ENCODE measurements at regions not wholly inside any gene's neighbourhood (a gene's known extent, or its start where the extent isn't known, plus 50 kb on each side); places are given as distances from the start of the nearest gene placed in this dataset.

DNA sequence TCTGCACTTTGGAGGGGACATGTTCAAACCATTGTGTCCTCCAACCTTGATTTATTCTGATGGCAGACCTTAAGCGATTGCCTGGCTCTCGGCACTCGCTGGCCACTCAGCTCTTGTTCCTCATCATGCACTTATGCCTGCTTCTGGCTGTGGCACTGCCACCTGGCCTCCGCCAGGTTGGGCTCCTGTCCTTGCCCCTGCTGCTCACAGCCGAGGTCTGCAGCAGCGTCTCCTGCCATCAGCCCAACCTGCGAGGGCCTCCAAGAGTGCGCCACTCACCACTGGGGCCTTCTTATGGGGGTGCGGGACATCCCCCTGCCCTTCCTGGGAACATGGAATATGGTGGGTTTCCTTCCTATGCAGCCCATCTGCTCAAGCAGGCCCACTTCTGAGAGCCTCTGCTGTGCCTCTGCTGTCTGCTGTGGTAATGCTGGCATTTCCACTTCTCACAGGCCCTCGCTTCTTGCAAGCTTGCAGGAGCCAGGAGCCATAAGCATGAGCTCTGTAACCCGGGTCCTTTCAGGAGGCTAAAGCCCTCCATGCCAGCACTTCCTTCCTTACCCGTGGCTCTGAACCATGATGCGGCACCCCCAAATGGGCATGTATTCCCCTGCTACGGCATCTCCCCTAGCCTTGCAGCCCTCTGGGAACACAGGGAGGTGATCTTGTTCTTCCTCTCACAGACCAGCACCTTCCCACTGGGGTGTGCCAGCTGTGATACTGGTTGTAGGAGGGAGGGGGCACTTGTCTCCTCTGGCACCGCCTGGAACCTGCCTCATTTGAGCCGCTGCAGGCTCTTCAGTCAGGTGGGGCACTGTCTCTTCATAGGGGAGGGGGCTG lies 58.6 kb upstream of the HS6ST1 start:
- no peak for ATAC-seq (ENCODE audit: low read depth in 2 of 2)
- H3K27ac Mint-ChIP-seq, result no peak overlapping the region
- no peaks in the 10 kb centered on the region for H3K9me3 ChIP-seq (ENCODE audit: control insufficient read depth in 2 of 2, low read length in 2 of 2)
- H3K4me1 ChIP-seq (ENCODE audit: control insufficient read depth, insufficient read depth, low read length, poor library complexity, severe bottlenecking), result no peaks in the 10 kb centered on the region
- H3K27me3 ChIP-seq (ENCODE audit: control insufficient read depth, insufficient read depth, low read length), result no peaks in the 10 kb centered on the region
- no peak overlapping the region for H3K4me3 Mint-ChIP-seq
- H3K36me3 Mint-ChIP-seq, result no peaks in the 10 kb centered on the region
- no peak overlapping the region for H3K27ac ChIP-seq (ENCODE audit: insufficient read depth, low read length, poor library complexity, severe bottlenecking)
- no peak for DNase-seq
- H3K27me3 Mint-ChIP-seq, result no peaks in the 10 kb centered on the region
- no peak overlapping the region for H3K4me3 ChIP-seq (ENCODE audit: low read depth, low read length)
- peaks cover 0 to 2% (median 0%) of the 10 kb centered on the region in 7 donors for H3K9me3 Mint-ChIP-seq
- peaks cover 0 to 2% (median 0%) of the 10 kb centered on the region in 4 donors for H3K4me1 Mint-ChIP-seq
- no peaks in the 10 kb centered on the region for H3K36me3 ChIP-seq (ENCODE audit: control insufficient read depth, insufficient read depth, low read length)

DNA sequence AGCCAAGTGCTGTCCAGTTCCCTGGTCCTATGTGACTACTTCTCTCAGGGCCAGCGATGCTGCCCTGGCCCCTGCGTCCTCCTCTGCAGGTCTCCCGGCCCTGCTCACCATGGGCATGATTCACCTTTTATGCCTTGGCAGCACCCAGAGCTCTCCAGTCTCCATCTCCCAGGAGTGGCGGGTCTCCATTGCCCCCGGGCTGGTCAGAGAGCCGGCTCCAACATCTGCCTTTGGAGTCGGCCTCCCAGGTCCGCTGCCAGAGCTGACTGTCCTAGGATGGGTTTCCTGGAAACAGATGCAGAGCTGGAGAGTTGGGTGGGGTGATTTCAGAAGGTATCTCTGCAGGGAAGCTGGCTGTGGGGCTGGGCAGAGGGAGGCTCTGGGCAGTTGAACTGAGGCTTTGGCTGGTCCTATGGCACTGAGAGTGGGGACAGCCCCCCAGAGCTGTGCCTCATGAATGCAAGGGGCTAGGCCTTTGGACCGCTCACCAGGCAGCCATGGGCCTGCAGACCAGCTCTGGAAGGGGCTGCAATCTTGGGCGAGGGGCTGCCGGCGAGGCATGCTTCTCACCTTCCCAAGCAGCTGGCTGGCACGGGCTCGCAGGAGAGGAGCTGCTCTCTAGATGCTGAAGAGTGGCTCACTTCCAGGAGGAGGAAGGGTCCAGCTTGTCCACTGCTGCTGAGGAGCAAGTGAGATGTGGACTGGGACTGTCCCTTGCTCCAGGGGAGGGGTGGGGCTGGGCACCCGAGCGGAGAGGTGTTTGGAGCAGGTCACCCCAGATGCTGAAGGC lies 59.8 kb upstream of the HS6ST1 start:
- no peak for ATAC-seq (ENCODE audit: low read depth in 2 of 2)
- no peak overlapping the region for H3K4me3 Mint-ChIP-seq
- no peak for DNase-seq
- no peaks in the 10 kb centered on the region for H3K36me3 Mint-ChIP-seq
- no peaks in the 10 kb centered on the region for H3K9me3 ChIP-seq (ENCODE audit: control insufficient read depth in 2 of 2, low read length in 2 of 2)
- no peaks in the 10 kb centered on the region for H3K27me3 Mint-ChIP-seq
- H3K4me3 ChIP-seq (ENCODE audit: low read depth, low read length), result no peak overlapping the region
- H3K27ac ChIP-seq (ENCODE audit: insufficient read depth, low read length, poor library complexity, severe bottlenecking), result no peak overlapping the region
- H3K4me1 Mint-ChIP-seq, result no peaks in the 10 kb centered on the region
- no peaks in the 10 kb centered on the region for H3K4me1 ChIP-seq (ENCODE audit: control insufficient read depth, insufficient read depth, low read length, poor library complexity, severe bottlenecking)
- no peaks in the 10 kb centered on the region for H3K9me3 Mint-ChIP-seq
- H3K27me3 ChIP-seq (ENCODE audit: control insufficient read depth, insufficient read depth, low read length), result no peaks in the 10 kb centered on the region
- H3K36me3 ChIP-seq (ENCODE audit: control insufficient read depth, insufficient read depth, low read length), result no peaks in the 10 kb centered on the region
- no peak overlapping the region for H3K27ac Mint-ChIP-seq

DNA sequence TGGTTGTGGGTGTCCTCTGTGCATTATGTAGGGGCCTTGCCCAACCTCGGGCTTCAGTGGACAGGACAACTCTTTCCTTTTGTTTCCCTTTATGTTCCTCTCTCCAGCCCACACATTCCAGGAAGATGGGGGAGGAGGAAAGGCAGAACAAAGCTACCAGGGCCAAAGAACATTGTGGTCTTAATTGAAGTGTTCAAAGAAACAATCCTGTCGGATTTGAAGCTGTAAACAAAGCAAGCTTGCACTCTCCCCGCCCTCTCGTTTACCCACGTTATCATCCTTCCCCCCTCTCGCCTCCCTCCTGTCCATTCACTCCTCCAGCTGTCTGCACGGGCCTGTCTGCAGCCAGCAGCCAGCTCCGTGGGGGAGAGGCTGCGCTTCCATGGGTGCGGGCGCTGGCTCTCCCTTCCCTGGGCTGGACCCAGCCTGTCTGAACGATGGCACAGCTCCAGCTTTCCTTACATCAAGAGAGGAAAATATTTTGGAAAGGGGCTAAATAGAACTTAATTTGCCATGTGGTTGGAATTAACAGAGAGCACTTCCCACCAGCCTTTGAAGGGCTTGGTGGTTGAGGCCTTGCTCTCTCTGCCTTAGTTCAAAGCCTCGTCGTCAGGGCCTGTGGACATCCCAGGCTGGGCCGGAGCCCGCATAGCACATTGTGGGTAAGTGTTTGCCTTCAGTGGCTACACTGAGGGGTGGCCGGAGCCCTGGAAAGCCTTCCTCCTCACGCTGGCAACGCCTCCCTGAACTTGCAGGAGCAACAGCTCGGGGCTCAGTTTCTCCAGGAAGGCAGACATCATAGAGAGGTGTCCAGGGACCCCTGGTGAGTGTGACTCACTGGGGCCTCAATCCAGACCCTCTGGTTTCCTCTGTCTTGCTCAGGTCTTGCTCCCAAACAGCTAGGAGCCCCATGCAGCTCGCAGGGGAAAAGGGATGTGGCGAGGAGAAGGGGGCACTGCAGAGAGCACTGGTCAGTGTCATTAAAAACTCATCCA lies 60.6 kb upstream of the HS6ST1 start:
- Mint-ChIP-seq H3K9me3 (no peaks in the 10 kb centered on the region), H3K27me3 (no peaks in the 10 kb centered on the region), H3K36me3 (no peaks in the 10 kb centered on the region), H3K4me3 (no peak overlapping the region), H3K27ac (no peak overlapping the region), H3K4me1 (no peaks in the 10 kb centered on the region)
- ATAC-seq (ENCODE audit: low read depth in 2 of 2), result no peak
- no peak for DNase-seq
- Histone ChIP-seq H3K36me3 (ENCODE audit: control insufficient read depth, insufficient read depth, low read length) (no peaks in the 10 kb centered on the region), H3K27me3 (ENCODE audit: control insufficient read depth, insufficient read depth, low read length) (no peaks in the 10 kb centered on the region), H3K4me1 (ENCODE audit: control insufficient read depth, insufficient read depth, low read length, poor library complexity, severe bottlenecking) (no peaks in the 10 kb centered on the region), H3K9me3 (ENCODE audit: control insufficient read depth in 2 of 2, low read length in 2 of 2) (no peaks in the 10 kb centered on the region), H3K27ac (ENCODE audit: insufficient read depth, low read length, poor library complexity, severe bottlenecking) (no peak overlapping the region), H3K4me3 (ENCODE audit: low read depth, low read length) (no peak overlapping the region)

DNA sequence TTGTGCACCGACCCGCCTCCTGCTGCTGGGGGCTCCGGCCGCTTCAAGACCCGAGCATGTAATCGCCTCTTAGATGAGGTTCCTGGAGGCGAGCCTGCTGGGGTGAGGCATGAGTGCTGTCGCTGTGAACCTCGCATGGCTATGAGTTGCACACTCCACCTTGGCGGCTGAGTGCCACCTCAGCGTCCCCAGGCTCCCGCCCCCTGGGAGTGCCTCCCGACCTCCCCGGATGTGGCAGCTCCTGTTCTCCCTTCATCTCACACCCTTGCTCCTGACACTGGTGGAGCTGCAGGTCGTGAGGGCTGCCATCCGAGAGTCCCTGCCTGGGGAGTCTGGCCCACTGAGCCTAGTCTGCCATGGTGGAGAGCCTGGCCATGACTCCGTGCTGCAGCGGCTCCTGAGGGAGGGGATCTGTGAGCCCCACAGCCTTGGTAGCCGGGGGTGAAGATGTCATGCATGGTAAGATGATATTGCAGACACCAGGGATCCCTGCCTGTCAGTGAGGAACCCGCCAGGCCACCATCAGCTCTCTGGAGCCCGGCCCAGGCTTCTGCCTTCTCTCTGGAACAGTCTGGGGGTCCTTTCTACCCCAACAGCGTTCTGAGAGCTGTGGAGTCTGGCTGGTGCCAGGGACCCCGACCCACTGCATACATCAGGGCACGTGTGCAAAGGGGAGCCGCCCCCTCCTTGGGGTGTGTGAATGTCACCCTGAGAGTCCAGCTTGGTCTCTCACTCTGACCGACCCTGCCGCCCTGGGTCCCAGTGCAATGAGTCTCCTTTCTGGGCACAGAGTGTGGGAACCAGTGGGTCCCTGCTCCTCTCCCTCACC lies 61.6 kb upstream of the HS6ST1 start:
- no peak overlapping the region for H3K27ac Mint-ChIP-seq
- Histone ChIP-seq H3K4me1 (ENCODE audit: control insufficient read depth, insufficient read depth, low read length, poor library complexity, severe bottlenecking) (no peaks in the 10 kb centered on the region), H3K27ac (ENCODE audit: insufficient read depth, low read length, poor library complexity, severe bottlenecking) (no peak overlapping the region), H3K27me3 (ENCODE audit: control insufficient read depth, insufficient read depth, low read length) (no peaks in the 10 kb centered on the region), H3K9me3 (ENCODE audit: control insufficient read depth in 2 of 2, low read length in 2 of 2) (no peaks in the 10 kb centered on the region), H3K36me3 (ENCODE audit: control insufficient read depth, insufficient read depth, low read length) (no peaks in the 10 kb centered on the region), H3K4me3 (ENCODE audit: low read depth, low read length) (no peak overlapping the region)
- H3K36me3 Mint-ChIP-seq, result no peaks in the 10 kb centered on the region
- H3K4me3 Mint-ChIP-seq, result no peak overlapping the region
- ATAC-seq (ENCODE audit: low read depth in 2 of 2) (no peak), DNase-seq (no peak)
- H3K9me3 Mint-ChIP-seq, result no peaks in the 10 kb centered on the region
- H3K27me3 Mint-ChIP-seq, result no peaks in the 10 kb centered on the region
- no peaks in the 10 kb centered on the region for H3K4me1 Mint-ChIP-seq

DNA sequence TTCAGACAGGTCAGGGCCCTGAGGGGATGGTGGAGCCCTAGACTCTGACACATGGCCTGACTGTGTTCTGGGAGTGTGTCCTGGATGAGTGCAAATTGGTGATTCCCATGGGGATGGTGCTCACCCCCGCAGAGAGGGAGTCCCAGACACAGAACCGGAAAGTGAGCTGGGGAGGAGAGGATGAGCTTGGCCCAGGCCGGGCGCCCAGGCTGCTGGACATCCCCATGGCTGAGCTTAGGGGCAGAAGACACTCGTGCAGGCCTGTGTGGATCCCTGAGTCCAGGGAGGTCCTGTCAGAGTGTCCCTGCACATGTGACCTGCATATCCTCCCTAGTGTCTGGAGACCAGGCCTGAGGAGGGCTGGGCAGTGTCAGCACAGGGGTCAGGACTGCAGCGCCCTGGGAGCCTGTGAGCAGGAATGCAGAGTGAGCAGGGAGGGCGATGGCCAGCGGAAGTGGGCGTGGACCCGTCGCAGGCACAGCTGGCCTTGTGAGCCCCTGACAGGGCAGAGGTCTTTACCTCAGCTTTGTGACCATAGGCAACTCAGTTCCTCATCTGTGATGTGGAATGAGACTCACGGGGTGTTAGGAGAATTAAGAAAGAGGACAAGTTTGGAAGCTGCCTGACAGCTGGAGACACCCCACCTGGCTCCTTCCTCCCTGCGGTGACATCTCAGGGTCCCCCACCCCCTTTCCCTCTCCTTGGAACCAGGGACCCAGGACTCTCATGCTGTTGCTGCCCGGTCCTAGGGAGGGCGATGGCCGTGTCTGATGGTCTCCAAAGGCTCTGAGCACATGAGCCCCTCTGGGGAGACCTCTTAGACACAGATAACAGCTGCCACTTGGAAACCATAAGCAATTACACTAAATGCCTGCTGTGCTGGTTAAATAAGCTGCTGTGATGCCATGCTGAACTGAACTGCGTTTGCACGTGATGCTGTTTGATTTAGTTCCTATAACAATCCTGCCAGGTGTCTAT lies 62.6 kb upstream of the HS6ST1 start:
- no peaks in the 10 kb centered on the region for H3K9me3 ChIP-seq (ENCODE audit: control insufficient read depth in 2 of 2, low read length in 2 of 2)
- Mint-ChIP-seq H3K27ac (no peak overlapping the region), H3K4me3 (no peak overlapping the region), H3K36me3 (no peaks in the 10 kb centered on the region), H3K9me3 (no peaks in the 10 kb centered on the region), H3K27me3 (no peaks in the 10 kb centered on the region), H3K4me1 (no peaks in the 10 kb centered on the region)
- H3K4me3 ChIP-seq (ENCODE audit: low read depth, low read length), result no peak overlapping the region
- H3K27ac ChIP-seq (ENCODE audit: insufficient read depth, low read length, poor library complexity, severe bottlenecking), result no peak overlapping the region
- DNase-seq (no peak), ATAC-seq (ENCODE audit: low read depth in 2 of 2) (no peak)
- H3K4me1 ChIP-seq (ENCODE audit: control insufficient read depth, insufficient read depth, low read length, poor library complexity, severe bottlenecking), result no peaks in the 10 kb centered on the region
- no peaks in the 10 kb centered on the region for H3K36me3 ChIP-seq (ENCODE audit: control insufficient read depth, insufficient read depth, low read length)
- H3K27me3 ChIP-seq (ENCODE audit: control insufficient read depth, insufficient read depth, low read length), result no peaks in the 10 kb centered on the region

DNA sequence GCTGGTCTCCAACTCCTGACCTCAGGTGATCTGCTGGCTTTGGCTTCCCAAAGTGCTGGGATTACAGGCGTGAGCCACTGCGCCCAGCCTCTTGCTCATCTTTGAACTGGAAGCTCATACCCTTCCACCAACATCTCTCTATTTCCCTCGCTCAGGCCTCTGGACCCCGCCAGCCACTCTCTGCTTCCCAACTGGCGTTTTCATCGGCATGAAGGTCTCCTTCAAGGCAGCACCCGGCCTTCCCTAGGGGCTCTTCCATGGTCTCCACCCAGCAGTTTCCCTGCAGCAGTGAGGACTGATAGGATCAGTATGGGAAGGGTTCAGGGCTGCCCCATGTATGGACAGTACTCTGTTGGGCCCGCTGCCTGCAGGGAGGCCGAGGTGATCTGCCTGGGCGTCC lies 65.8 kb upstream of the HS6ST1 start:
- DNase-seq, result no peak
- Histone ChIP-seq H3K27me3 (ENCODE audit: control insufficient read depth, insufficient read depth, low read length) (no peaks in the 10 kb centered on the region), H3K4me3 (ENCODE audit: low read depth, low read length) (no peak overlapping the region), H3K36me3 (ENCODE audit: control insufficient read depth, insufficient read depth, low read length) (no peaks in the 10 kb centered on the region), H3K9me3 (ENCODE audit: control insufficient read depth in 2 of 2, low read length in 2 of 2) (no peaks in the 10 kb centered on the region), H3K27ac (ENCODE audit: insufficient read depth, low read length, poor library complexity, severe bottlenecking) (no peak overlapping the region), H3K4me1 (ENCODE audit: control insufficient read depth, insufficient read depth, low read length, poor library complexity, severe bottlenecking) (no peaks in the 10 kb centered on the region)
- H3K9me3 Mint-ChIP-seq, result no peaks in the 10 kb centered on the region
- no peak overlapping the region for H3K4me3 Mint-ChIP-seq
- H3K4me1 Mint-ChIP-seq, result no peaks in the 10 kb centered on the region
- H3K27ac Mint-ChIP-seq, result no peak overlapping the region
- H3K36me3 Mint-ChIP-seq, result no peaks in the 10 kb centered on the region
- no peak for ATAC-seq (ENCODE audit: low read depth in 2 of 2)
- peaks cover 4% of the 10 kb centered on the region for H3K27me3 Mint-ChIP-seq

Data from CD4-positive, CD25-positive, alpha-beta regulatory T cell (primary cell).